CD4-positive, alpha-beta T cell treated with Interleukin-15 for 1 hour (primary cell): ENCODE measurements at regions not wholly inside any gene's neighbourhood (a gene's known extent, or its start where the extent isn't known, plus 50 kb on each side); places are given as distances from the start of the nearest gene placed in this dataset.
"Not testable (repeated sequence)": the region's sequence is repeated elsewhere in the genome, so short reads cannot be mapped to it uniquely, and the experiment has no call there.

Experiments
- DNase-seq: peaks from one replicate; pipeline ENCODE4 v3.0.0-alpha.2; 2020

GRCh38 chr13:103880146-103880545 lies 813.9 kb upstream of the SLC10A2 start:
- DNase-seq = not testable (repeated sequence)

- no peak for DNase-seq
These were observed 812.8 kb upstream of the SLC10A2 start for GRCh38 chr13:103878891-103879605.

GRCh38 chr13:103876571-103876970 lies 810.4 kb upstream of the SLC10A2 start:
- DNase-seq = no peak

GRCh38 chr13:103873725-103874124 lies 807.5 kb upstream of the SLC10A2 start:
- no peak for DNase-seq

GRCh38 chr13:103866048-103866447 lies 799.8 kb upstream of the SLC10A2 start:
- no peak for DNase-seq

GRCh38 chr13:103862525-103862924 lies 796.3 kb upstream of the SLC10A2 start:
- no peak for DNase-seq

GRCh38 chr13:103859952-103860351 lies 793.7 kb upstream of the SLC10A2 start:
- no peak for DNase-seq

GRCh38 chr13:103852036-103852435 lies 785.8 kb upstream of the SLC10A2 start:
- DNase-seq = no peak

- no peak for DNase-seq
These were observed 778.3 kb upstream of the SLC10A2 start for GRCh38 chr13:103844471-103844870.

GRCh38 chr13:103839460-103839859 lies 773.2 kb upstream of the SLC10A2 start:
- DNase-seq = no peak

- DNase-seq = no peak
These were observed 768.8 kb upstream of the SLC10A2 start for GRCh38 chr13:103835052-103835451.

- no peak for DNase-seq
These were observed 767.2 kb upstream of the SLC10A2 start for GRCh38 chr13:103833294-103833852.

GRCh38 chr13:103815619-103816018 lies 749.4 kb upstream of the SLC10A2 start:
- no peak for DNase-seq

GRCh38 chr13:103812971-103813370 lies 746.8 kb upstream of the SLC10A2 start:
- DNase-seq = no peak

GRCh38 chr13:103812558-103812957 lies 746.3 kb upstream of the SLC10A2 start:
- DNase-seq = no peak

- DNase-seq = no peak
These were observed 743.8 kb upstream of the SLC10A2 start for GRCh38 chr13:103810026-103810425.

GRCh38 chr13:103805771-103806170 lies 739.6 kb upstream of the SLC10A2 start:
- no peak for DNase-seq

- DNase-seq = no peak
These were observed 737.1 kb upstream of the SLC10A2 start for GRCh38 chr13:103803349-103803748.

GRCh38 chr13:103799028-103799427 lies 732.8 kb upstream of the SLC10A2 start:
- no peak for DNase-seq

GRCh38 chr13:103795892-103796478 lies 729.8 kb upstream of the SLC10A2 start:
- no peak for DNase-seq

GRCh38 chr13:103794526-103794925 lies 728.3 kb upstream of the SLC10A2 start:
- no peak for DNase-seq

- DNase-seq = no peak
These were observed 721.9 kb upstream of the SLC10A2 start for GRCh38 chr13:103788061-103788652.

- no peak for DNase-seq
These were observed 706.4 kb upstream of the SLC10A2 start for GRCh38 chr13:103772576-103772975.

- DNase-seq = no peak
These were observed 696.3 kb upstream of the SLC10A2 start for GRCh38 chr13:103762523-103762922.
